PC-9 (cell line): ENCODE measurements at regions not wholly inside any gene's neighbourhood (a gene's known extent, or its start where the extent isn't known, plus 50 kb on each side); places are given as distances from the start of the nearest gene placed in this dataset.
"Not testable (repeated sequence)": the region's sequence is repeated elsewhere in the genome, so short reads cannot be mapped to it uniquely, and the experiment has no call there.

ENCODE experiments used
- BruUV-seq: library from RNA; stranded (reverse); fragments of 400-500 nt; replicated peaks from 2 replicates; lab custom pipeline; 2021; lab: Mats Ljungman, UMichigan
- CTCF ChIA-PET: fragments of 300-600 bp; sonication (Branson Sonifier 250); formaldehyde crosslinking; loops from one replicate; lab custom pipeline; 2022; ENCODE audit warnings: antibody characterized with exemption; lab: Charles Lee
- POLR2A ChIA-PET: fragments of 300-600 bp; sonication (Branson Sonifier 250); formaldehyde crosslinking; loops from one replicate; lab custom pipeline; 2022; ENCODE audit warnings: antibody characterized with exemption; ENCODE audit not compliant: unreplicated experiment; lab: Charles Lee
- DNase-seq, 2 experiments: peaks; one replicate each; pipeline versions ENCODE4 v3.0.0 to v3.0.0-alpha.2; 2015 to 2022; ENCODE audit warnings: mixed read lengths in 1 of 2
- H2AFZ ChIP-seq: fragments of 200-600 bp; sonication (generic); 2 replicates; pipeline ENCODE4 v1.8.1; 2017; ENCODE audit warnings: antibody characterized with exemption
- H3F3A ChIP-seq: fragments of 200-600 bp; sonication (generic); 2 replicates; pipeline ENCODE4 v1.8.1; 2017; ENCODE audit warnings: antibody characterized with exemption, mild to moderate bottlenecking, low read depth; ENCODE audit not compliant: insufficient read depth
- H3K27ac ChIP-seq: fragments of 200-600 bp; sonication (generic); 2 replicates; pipeline ENCODE4 v1.6.1; 2016; ENCODE audit warnings: mixed run types
- H3K27me3 ChIP-seq: fragments of 200-600 bp; sonication (generic); 2 replicates; pipeline ENCODE4 v1.6.1; 2016; ENCODE audit warnings: low read depth, mixed run types; ENCODE audit not compliant: insufficient read depth
- H3K36me3 ChIP-seq: fragments of 200-600 bp; sonication (generic); 2 replicates; pipeline ENCODE4 v1.6.1; 2016; ENCODE audit warnings: low read depth, mixed run types
- H3K4me1 ChIP-seq: fragments of 200-600 bp; sonication (generic); replicated peaks from 2 replicates; pipeline ENCODE4 v1.6.1; 2016; ENCODE audit warnings: mixed run types; ENCODE audit not compliant: insufficient read depth
- H3K4me2 ChIP-seq: fragments of 200-600 bp; sonication (generic); 2 replicates; pipeline ENCODE4 v1.6.1; 2017; ENCODE audit warnings: mixed run types
- H3K4me3 ChIP-seq: fragments of 200-600 bp; sonication (generic); 2 replicates; pipeline ENCODE4 v1.6.1; 2016; ENCODE audit warnings: mixed run types
- H3K79me2 ChIP-seq: fragments of 200-600 bp; sonication (generic); 2 replicates; pipeline ENCODE4 v1.6.1; 2017; ENCODE audit warnings: low read depth, mixed run types
- H3K9me2 ChIP-seq: fragments of 200-600 bp; sonication (generic); 2 replicates; pipeline ENCODE4 v1.8.1; 2017; ENCODE audit warnings: mild to moderate bottlenecking; ENCODE audit not compliant: insufficient read depth
- H3K9me3 ChIP-seq: fragments of 200-600 bp; sonication (generic); 2 replicates; pipeline ENCODE4 v1.8.1; 2016; ENCODE audit warnings: low read depth; ENCODE audit not compliant: insufficient read depth
- H4K20me1 ChIP-seq: fragments of 200-600 bp; sonication (generic); 2 replicates; pipeline ENCODE4 v1.8.1; 2017; ENCODE audit not compliant: insufficient read depth
- CTCF ChIP-seq: fragments of 200-600 bp; sonication (generic); conservative IDR thresholded peaks from 2 replicates; pipeline ENCODE4 v1.6.1; 2017; ENCODE audit warnings: mixed run types, antibody characterized with exemption, mild to moderate bottlenecking, moderate library complexity
- EZH2 ChIP-seq: fragments of 200-600 bp; sonication (generic); IDR thresholded peaks from 2 replicates; pipeline ENCODE4 v1.8.0; 2017; ENCODE audit warnings: antibody characterized with exemption, low read depth
- intact Hi-C: fragments of 100-400 bp; cut with micrococcal nuclease; formaldehyde crosslinking; loops from one replicate; pipeline ENCODE4 v1.10.0; 2022; ENCODE audit not compliant: unreplicated experiment

DNA sequence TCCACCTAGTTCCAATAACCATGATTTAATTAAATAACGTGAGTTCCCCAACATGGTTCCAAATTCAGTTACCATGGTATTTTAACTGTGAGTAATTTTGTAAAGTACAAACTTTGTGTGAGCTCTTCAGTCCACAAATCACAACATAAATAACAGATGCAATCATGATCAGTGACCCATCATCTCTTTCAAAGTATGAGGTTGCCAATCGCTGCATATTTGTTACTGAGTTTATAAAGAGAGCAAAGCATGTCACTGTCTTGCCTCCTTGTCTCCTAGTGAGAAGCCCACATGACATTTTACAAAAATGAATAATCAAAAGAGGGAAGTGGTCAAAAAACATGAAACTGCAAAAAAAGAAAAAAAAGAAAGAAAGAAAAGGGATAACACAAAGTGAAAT, 69.1 kb upstream of the PDSS1 start:
- POLR2A ChIA-PET, result no interaction called here
- H3K36me3 ChIP-seq, result no peaks in the 10 kb centered on the region
- H3K4me2 ChIP-seq, result no peak overlapping the region
- no peaks in the 10 kb centered on the region for H3K9me2 ChIP-seq
- CTCF ChIA-PET, result no interaction called here
- no peak overlapping the region for H2AFZ ChIP-seq
- BruUV-seq, result no TSS peak
- H3K27ac ChIP-seq, result no peak overlapping the region
- H3K27me3 ChIP-seq, result peaks cover 11% of the 10 kb centered on the region; the same call in 1 of the 2 replicates
- H3K4me3 ChIP-seq, result no peak overlapping the region
- H3K9me3 ChIP-seq, result no peaks in the 10 kb centered on the region
- no peaks in the 10 kb centered on the region for H3K4me1 ChIP-seq
- TF ChIP-seq CTCF, result no peak
- no peak for TF ChIP-seq EZH2
- no peaks in the 10 kb centered on the region for H4K20me1 ChIP-seq
- intact Hi-C loops, result no loop called here
- no peaks in the 10 kb centered on the region for H3K79me2 ChIP-seq
- no peak for DNase-seq
- no peaks in the 10 kb centered on the region for H3F3A ChIP-seq

DNA sequence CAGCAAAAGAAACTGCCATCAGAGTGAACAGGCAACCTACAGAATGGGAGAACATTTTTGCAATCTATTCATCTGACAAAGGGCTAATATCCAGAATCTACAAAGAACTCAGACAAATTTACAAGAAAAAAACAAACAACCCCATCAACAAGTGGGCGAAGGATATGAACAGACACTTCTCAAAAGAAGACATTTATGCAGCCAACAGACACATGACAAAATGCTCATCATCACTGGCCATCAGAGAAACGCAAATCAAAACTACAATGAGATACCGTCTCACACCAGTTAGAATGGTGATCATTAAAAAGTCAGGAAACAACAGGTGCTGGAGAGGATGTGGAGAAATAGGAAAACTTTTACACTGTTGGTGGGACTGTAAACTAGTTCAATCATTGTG, 65.3 kb upstream of the PDSS1 start:
- H3K27ac ChIP-seq, H3K27me3 ChIP-seq, H3K4me3 ChIP-seq, BruUV-seq, H3K9me3 ChIP-seq, CTCF ChIA-PET, H2AFZ ChIP-seq, POLR2A ChIA-PET, H3K79me2 ChIP-seq, H3F3A ChIP-seq, H3K9me2 ChIP-seq, H4K20me1 ChIP-seq, DNase-seq, H3K4me1 ChIP-seq, H3K36me3 ChIP-seq, H3K4me2 ChIP-seq, intact Hi-C loops: not testable (repeated sequence)

- H3K4me3 ChIP-seq, BruUV-seq, intact Hi-C loops, H3K79me2 ChIP-seq, H3K9me3 ChIP-seq, H3K27ac ChIP-seq, H3K36me3 ChIP-seq, H3K4me1 ChIP-seq, CTCF ChIA-PET, POLR2A ChIA-PET, DNase-seq, H3K9me2 ChIP-seq, H3F3A ChIP-seq, H2AFZ ChIP-seq, H4K20me1 ChIP-seq, H3K4me2 ChIP-seq: not testable (repeated sequence)
- peaks cover 17% of the 10 kb centered on the region; the same call in 1 of the 2 replicates for H3K27me3 ChIP-seq
These were observed 63.4 kb upstream of the PDSS1 start for GRCh38 chr10:26634111-26634510.

- no peak overlapping the region for H3K4me3 ChIP-seq
- peaks cover 31% of the 10 kb centered on the region; the same call in 1 of the 2 replicates for H3K27me3 ChIP-seq
- CTCF ChIA-PET, result no interaction called here
- no peak overlapping the region for H3K4me2 ChIP-seq
- no peaks in the 10 kb centered on the region for H3K4me1 ChIP-seq
- intact Hi-C loops, result no loop called here
- no peaks in the 10 kb centered on the region for H3K79me2 ChIP-seq
- no peaks in the 10 kb centered on the region for H4K20me1 ChIP-seq
- no peaks in the 10 kb centered on the region for H3F3A ChIP-seq
- DNase-seq, result no peak
- H3K27ac ChIP-seq, result no peak overlapping the region
- H3K36me3 ChIP-seq, result no peaks in the 10 kb centered on the region
- no peak overlapping the region for H2AFZ ChIP-seq
- no TSS peak for BruUV-seq
- TF ChIP-seq EZH2 (no peak), CTCF (no peak)
- no peaks in the 10 kb centered on the region for H3K9me2 ChIP-seq
- no peaks in the 10 kb centered on the region for H3K9me3 ChIP-seq
- POLR2A ChIA-PET, result no interaction called here
These were observed 59.8 kb upstream of the PDSS1 start for GRCh38 chr10:26637521-26638275.
